ENCODE measurements at regions not wholly inside any gene's neighbourhood (a gene's known extent, or its start where the extent isn't known, plus 50 kb on each side); places are given as distances from the start of the nearest gene placed in this dataset.

GRCh38 chr15:46408312-46408711 lies 773.5 kb downstream of the SQOR start:
- TF ChIP-seq CTCF (IDR thresholded peaks at IDR 0.05), result no peak
- TF ChIP-seq ZFX (IDR thresholded peaks at IDR 0.05; ENCODE audit: borderline replicate concordance), result no peak
- H3K27ac ChIP-seq, result no peak overlapping the region

GRCh38 chr15:46409841-46410301 lies 775.0 kb downstream of the SQOR start:
- TF ChIP-seq CTCF (IDR thresholded peaks at IDR 0.05), result no peak
- TF ChIP-seq ZFX (IDR thresholded peaks at IDR 0.05; ENCODE audit: borderline replicate concordance), result no peak
- no peak overlapping the region for H3K27ac ChIP-seq

GRCh38 chr15:46410705-46411104 lies 775.9 kb downstream of the SQOR start:
- TF ChIP-seq ZFX (IDR thresholded peaks at IDR 0.05; ENCODE audit: borderline replicate concordance) (no peak), CTCF (IDR thresholded peaks at IDR 0.05) (no peak)
- no peak overlapping the region for H3K27ac ChIP-seq

GRCh38 chr15:46411900-46412299 lies 777.1 kb downstream of the SQOR start:
- no peak for TF ChIP-seq CTCF (IDR thresholded peaks at IDR 0.05)
- no peak overlapping the region for H3K27ac ChIP-seq

GRCh38 chr15:46413799-46414198 lies 779.0 kb downstream of the SQOR start:
- no peak overlapping the region for H3K27ac ChIP-seq

GRCh38 chr15:46416544-46416943 lies 781.7 kb downstream of the SQOR start:
- TF ChIP-seq ZFX (IDR thresholded peaks at IDR 0.05; ENCODE audit: borderline replicate concordance) (no peak), CTCF (IDR thresholded peaks at IDR 0.05) (no peak)
- H3K27ac ChIP-seq, result no peak overlapping the region

More at GRCh38 chr15:46413799-46414198, 779.0 kb downstream of the SQOR start:
- TF ChIP-seq CTCF (IDR thresholded peaks at IDR 0.05), result no peak
- no peak for TF ChIP-seq ZFX (IDR thresholded peaks at IDR 0.05; ENCODE audit: borderline replicate concordance)

- TF ChIP-seq ZFX (IDR thresholded peaks at IDR 0.05; ENCODE audit: borderline replicate concordance), result no peak
- no peak for TF ChIP-seq CTCF (IDR thresholded peaks at IDR 0.05)
- H3K27ac ChIP-seq, result no peak overlapping the region
These were observed 786.2 kb downstream of the SQOR start for GRCh38 chr15:46420990-46421389.
